GM23338 (cell line): ENCODE measurements at regions not wholly inside any gene's neighbourhood (a gene's known extent, or its start where the extent isn't known, plus 50 kb on each side); places are given as distances from the start of the nearest gene placed in this dataset.

Source experiments
- ATAC-seq: fragments of 200-7000 bp; cut with Tn5 transposase; 3 replicates; pipeline ENCODE4 v1.9.1; 2020
- DNase-seq: peaks from one replicate; pipeline ENCODE4 v3.0.0-alpha.2; 2015; ENCODE audit warnings: low spot score
- H2AFZ ChIP-seq: fragments of 200-600 bp; sonication (generic); 2 replicates; pipeline ENCODE4 v1.8.0; 2016; ENCODE audit warnings: antibody characterized with exemption, mild to moderate bottlenecking, moderate library complexity
- H3F3A ChIP-seq: fragments of 200-600 bp; sonication (generic); replicated peaks from 2 replicates; pipeline ENCODE4 v1.8.0; 2017; ENCODE audit warnings: antibody characterized with exemption, mixed run types, low read depth
- H3K27ac ChIP-seq: fragments of 200-600 bp; sonication (generic); 2 replicates; pipeline ENCODE4 v1.6.1; 2016; ENCODE audit warnings: low read depth
- H3K27me3 ChIP-seq: fragments of 200-600 bp; sonication (generic); 2 replicates; pipeline ENCODE4 v1.8.0; 2016; ENCODE audit warnings: mild to moderate bottlenecking, mixed run types, moderate library complexity; ENCODE audit not compliant: insufficient read depth
- H3K36me3 ChIP-seq: fragments of 200-600 bp; sonication (generic); 2 replicates; pipeline ENCODE4 v1.8.0; 2016; ENCODE audit warnings: mild to moderate bottlenecking; ENCODE audit not compliant: insufficient read depth
- H3K4me1 ChIP-seq: fragments of 200-600 bp; sonication (generic); 2 replicates; pipeline ENCODE4 v1.8.0; 2016; ENCODE audit warnings: mild to moderate bottlenecking, moderate library complexity; ENCODE audit not compliant: insufficient read depth
- H3K4me2 ChIP-seq: fragments of 200-600 bp; sonication (generic); 2 replicates; pipeline ENCODE4 v1.7.1; 2017; ENCODE audit warnings: mixed run types
- H3K4me3 ChIP-seq: fragments of 200-600 bp; sonication (generic); 2 replicates; pipeline ENCODE4 v1.6.1; 2016; ENCODE audit warnings: mixed run types
- H3K79me2 ChIP-seq: fragments of 200-600 bp; sonication (generic); replicated peaks from 2 replicates; pipeline ENCODE4 v1.8.0; 2017; ENCODE audit warnings: mild to moderate bottlenecking; ENCODE audit not compliant: insufficient read depth
- H3K9me2 ChIP-seq: fragments of 200-600 bp; sonication (generic); 2 replicates; pipeline ENCODE4 v1.8.0; 2017; ENCODE audit not compliant: insufficient read depth
- H4K20me1 ChIP-seq: fragments of 200-600 bp; sonication (generic); replicated peaks from 2 replicates; pipeline ENCODE4 v1.8.0; 2017; ENCODE audit warnings: mild to moderate bottlenecking; ENCODE audit not compliant: insufficient read depth
- H3K27ac Mint-ChIP-seq: 2 replicates; pipeline ENCODE4 v1.8.0; 2020; ENCODE audit warnings: inconsistent platforms, mild to moderate bottlenecking, moderate library complexity, mixed read lengths
- H3K27me3 Mint-ChIP-seq: 3 replicates; pipeline ENCODE4 v1.8.0; 2022; ENCODE audit warnings: low read depth, mild to moderate bottlenecking, moderate library complexity, mixed read lengths, inconsistent platforms; ENCODE audit not compliant: insufficient read depth, poor library complexity
- H3K36me3 Mint-ChIP-seq: 3 replicates; pipeline ENCODE4 v1.8.0; 2021; ENCODE audit warnings: low read depth, mild to moderate bottlenecking, inconsistent platforms, moderate library complexity, mixed read lengths
- H3K4me1 Mint-ChIP-seq: 3 replicates; pipeline ENCODE4 v1.8.0; 2020; ENCODE audit warnings: mild to moderate bottlenecking, inconsistent platforms, mixed read lengths
- H3K4me3 Mint-ChIP-seq: 3 replicates; pipeline ENCODE4 v1.8.0; 2021; ENCODE audit warnings: moderate library complexity, mild to moderate bottlenecking, inconsistent platforms, mixed read lengths
- H3K9me3 Mint-ChIP-seq: 3 replicates; pipeline ENCODE4 v1.8.0; 2020; ENCODE audit warnings: moderate library complexity, mild to moderate bottlenecking, inconsistent platforms, mixed read lengths
- CREB1 ChIP-seq: fragments of 250-450 bp; sonication (Bioruptor Pico); IDR thresholded peaks from 2 replicates; pipeline ENCODE4 v1.5.0; 2020; ENCODE audit warnings: low read depth, mild to moderate bottlenecking, moderate library complexity
- JUNB ChIP-seq: IDR thresholded peaks from one replicate; pipeline ENCODE4 v1.6.1; 2016; ENCODE audit warnings: antibody characterized with exemption; ENCODE audit not compliant: unreplicated experiment
- NANOG ChIP-seq: IDR thresholded peaks from 2 replicates; pipeline ENCODE4 v1.6.1; 2016; ENCODE audit warnings: antibody characterized with exemption, borderline replicate concordance
- ZNF114 ChIP-seq: fragments of 250-450 bp; sonication (Bioruptor Pico); IDR thresholded peaks from 2 replicates; pipeline ENCODE4 v1.5.0; 2020; ENCODE audit warnings: mild to moderate bottlenecking, moderate library complexity
- ZNF331 ChIP-seq: fragments of 250-450 bp; sonication (Bioruptor Pico); IDR thresholded peaks from 2 replicates; pipeline ENCODE4 v1.5.0; 2020; ENCODE audit warnings: low read depth, mild to moderate bottlenecking, moderate library complexity
- ZNF462 ChIP-seq: fragments of 250-450 bp; sonication (Bioruptor Pico); IDR thresholded peaks from 2 replicates; pipeline ENCODE4 v1.5.0; 2020; ENCODE audit warnings: mild to moderate bottlenecking, moderate library complexity

GRCh38 chr10:123326674-123327073 lies 172.5 kb downstream of the BUB3 start (continued):
- TF ChIP-seq ZNF462 (CRISPR knock-in tag) = no peak
- no peak for TF ChIP-seq ZNF331

GRCh38 chr10:123327450-123327849 lies 173.2 kb downstream of the BUB3 start:
- Mint-ChIP-seq H3K27ac (no peak overlapping the region), H3K36me3 (peaks cover 6% of the 10 kb centered on the region; the same call in 2 of the 3 replicates), H3K4me3 (no peak overlapping the region), H3K4me1 (no peaks in the 10 kb centered on the region; the same call in 2 of the 3 replicates), H3K27me3 (peaks cover 4% of the 10 kb centered on the region), H3K9me3 (peaks cover 2% of the 10 kb centered on the region; the same call in 1 of the 3 replicates)
- DNase-seq (no peak), ATAC-seq (no peak)
- Histone ChIP-seq H4K20me1 (no peaks in the 10 kb centered on the region), H3K4me2 (no peak overlapping the region), H3K27ac (no peak overlapping the region), H2AFZ (no peak overlapping the region), H3K36me3 (no peaks in the 10 kb centered on the region; the same call in none of the 2 replicates), H3K4me3 (no peak overlapping the region), H3K27me3 (no peaks in the 10 kb centered on the region), H3K4me1 (no peaks in the 10 kb centered on the region), H3K9me2 (0 out of 2 replicates have a peak, but pooled peaks cover 10% of the 10 kb centered on the region), H3K79me2 (no peaks in the 10 kb centered on the region), H3F3A (no peaks in the 10 kb centered on the region)
- TF ChIP-seq ZNF331 (no peak), JUNB (no peak), CREB1 (CRISPR knock-in tag) (no peak), ZNF114 (no peak), NANOG (no peak), ZNF462 (CRISPR knock-in tag) (no peak)
